Endothelial cell of umbilical vein (primary cell): ENCODE measurements at regions not wholly inside any gene's neighbourhood (a gene's known extent, or its start where the extent isn't known, plus 50 kb on each side); places are given as distances from the start of the nearest gene placed in this dataset.

Experiments
- BruUV-seq: library from RNA; stranded (reverse); fragments of 400-500 nt; replicated peaks from 2 replicates; lab custom pipeline; 2021; lab: Mats Ljungman, UMichigan
- CTCF ChIA-PET: fragments of 300-600, 350-600 bp; sonication (Branson Sonifier 250); formaldehyde crosslinking; loops from one replicate; lab custom pipeline; 2021; ENCODE audit warnings: antibody characterized with exemption, inconsistent platforms; lab: Charles Lee
- POLR2A ChIA-PET: fragments of 300-600, 350-600 bp; sonication (Branson Sonifier 250); formaldehyde crosslinking; loops from one replicate; lab custom pipeline; 2021; ENCODE audit warnings: antibody characterized with exemption, inconsistent platforms; lab: Charles Lee
- DNase-seq: peaks from one replicate; pipeline ENCODE4 v3.0.0-alpha.2; 2011; ENCODE audit warnings: low read depth, low spot score
- FAIRE-seq: peaks from 2 replicates; lab custom pipeline; 2011; peaks lifted over from hg19 to GRCh38; lab: Jason Lieb, UNC
- H2AFZ ChIP-seq: 2 replicates; pipeline ENCODE4 v1.6.0; 2012; ENCODE audit warnings: low read depth, low read length, control low read depth, inconsistent platforms
- H3K27ac ChIP-seq: 2 replicates; pipeline ENCODE4 v1.5.1; 2011; ENCODE audit warnings: low read depth, mild to moderate bottlenecking, control low read depth, low read length, moderate library complexity; ENCODE audit not compliant: insufficient read depth
- H3K27me3 ChIP-seq, 2 experiments: 2 replicates each; pipeline versions ENCODE4 v1.6.0 to v1.6.1; 2011; ENCODE audit warnings: low read length in 2 of 2, mixed read lengths in 1 of 2; ENCODE audit not compliant: control insufficient read depth in 2 of 2, insufficient read depth in 2 of 2
- H3K36me3 ChIP-seq, 2 experiments: 2 replicates in 1 of 2; 3 replicates in 1 of 2; pipeline ENCODE4 v1.5.1; 2011; ENCODE audit warnings: low read length in 2 of 2, mild to moderate bottlenecking in 1 of 2, moderate library complexity in 1 of 2; ENCODE audit not compliant: control insufficient read depth in 2 of 2, insufficient read depth in 2 of 2; ENCODE audit errors: extremely low read depth in 1 of 2
- H3K4me1 ChIP-seq: 3 replicates; pipeline ENCODE4 v1.5.1; 2011; ENCODE audit warnings: mild to moderate bottlenecking, low read length; ENCODE audit not compliant: control insufficient read depth, insufficient read depth; ENCODE audit errors: extremely low read depth
- H3K4me2 ChIP-seq: 2 replicates; pipeline ENCODE4 v1.6.1; 2011; ENCODE audit warnings: low read length, control low read depth, mixed read lengths; ENCODE audit not compliant: insufficient read depth
- H3K4me3 ChIP-seq, 3 experiments: fragments of 200-600 bp in 1 of 3; sonication (generic), shearing (Covaris generic) in 1 of 3; replicated peaks in 1 of 3; 2 replicates each; pipeline ENCODE4 v1.5.1; 2011 to 2016; ENCODE audit warnings: control low read depth in 3 of 3, low read length in 3 of 3, mild to moderate bottlenecking in 2 of 3, inconsistent platforms in 1 of 3, low read depth in 1 of 3, moderate library complexity in 1 of 3; ENCODE audit not compliant: insufficient read depth in 1 of 3
- H3K79me2 ChIP-seq: 2 replicates; pipeline ENCODE4 v1.6.0; 2012; ENCODE audit warnings: low read length, inconsistent platforms; ENCODE audit not compliant: control insufficient read depth, insufficient read depth
- H3K9ac ChIP-seq: replicated peaks from 2 replicates; pipeline ENCODE3; 2011; ENCODE audit warnings: low read length, control low read depth; ENCODE audit not compliant: insufficient read depth; ENCODE audit errors: extremely low read depth
- H3K9me1 ChIP-seq: replicated peaks from 3 replicates; pipeline ENCODE4 v1.6.0; 2011; ENCODE audit warnings: mild to moderate bottlenecking, low read length; ENCODE audit not compliant: control insufficient read depth, insufficient read depth; ENCODE audit errors: extremely low read depth
- H3K9me3 ChIP-seq: replicated peaks from 2 replicates; pipeline ENCODE4 v1.5.1; 2012; ENCODE audit warnings: low read length, inconsistent platforms; ENCODE audit not compliant: control insufficient read depth, insufficient read depth
- H4K20me1 ChIP-seq: replicated peaks from 2 replicates; pipeline ENCODE3; 2011; ENCODE audit warnings: mild to moderate bottlenecking, low read length; ENCODE audit not compliant: control insufficient read depth, insufficient read depth; ENCODE audit errors: extremely low read depth
- FOS ChIP-seq: IDR thresholded peaks from 2 replicates; pipeline ENCODE4 v1.6.1; 2011; ENCODE audit warnings: mild to moderate bottlenecking, low read length, moderate library complexity, borderline replicate concordance; ENCODE audit not compliant: insufficient read depth
- GATA2 ChIP-seq: IDR thresholded peaks from 2 replicates; pipeline ENCODE4 v1.7.0; 2011; ENCODE audit warnings: low read depth, mild to moderate bottlenecking, moderate library complexity, mixed read lengths, low read length; ENCODE audit not compliant: insufficient read length, insufficient read depth
- JUN ChIP-seq: IDR thresholded peaks from 2 replicates; pipeline ENCODE4 v1.6.1; 2011; ENCODE audit warnings: borderline replicate concordance, low read depth; ENCODE audit not compliant: insufficient read length, insufficient read depth
- MYC ChIP-seq: IDR thresholded peaks from one replicate; pipeline ENCODE4 v1.6.1; 2011; ENCODE audit warnings: mild to moderate bottlenecking, low read depth, low read length
- POLR2AphosphoS5 ChIP-seq: IDR thresholded peaks from 2 replicates; pipeline ENCODE4 v1.6.1; 2012; ENCODE audit warnings: low read depth, mild to moderate bottlenecking, control low read depth, low read length, moderate library complexity; ENCODE audit not compliant: insufficient read depth
- dilution Hi-C: fragments of 300-500 bp; cut with MboI; formaldehyde crosslinking; loops from one replicate; pipeline ENCODE4 v1.15.0; 2019; ENCODE audit warnings: low sequenced_read_pairs; ENCODE audit not compliant: extremely low pct_ligation_motif_present
- intact Hi-C: fragments of 100-400 bp; cut with micrococcal nuclease; formaldehyde crosslinking; loops from one replicate; pipeline ENCODE4 v1.10.0; 2022
- TF ChIP-seq, protein P1 (sequence below), 2 donors: IDR thresholded peaks; 1 replicate in 1 of 2; 2 replicates in 1 of 2; pipeline ENCODE4 v1.5.1; 2011; ENCODE audit warnings: low read length in 2 of 2, mild to moderate bottlenecking in 2 of 2, moderate library complexity in 2 of 2, control low read depth in 1 of 2, inconsistent platforms in 1 of 2, low read depth in 1 of 2; ENCODE audit not compliant: insufficient read depth in 1 of 2; ENCODE audit errors: extremely low read depth in 1 of 2
- TF ChIP-seq, protein P2 (sequence below): IDR thresholded peaks from 2 replicates; pipeline ENCODE4 v1.6.1; 2011; ENCODE audit not compliant: insufficient read depth, insufficient read length

DNA sequence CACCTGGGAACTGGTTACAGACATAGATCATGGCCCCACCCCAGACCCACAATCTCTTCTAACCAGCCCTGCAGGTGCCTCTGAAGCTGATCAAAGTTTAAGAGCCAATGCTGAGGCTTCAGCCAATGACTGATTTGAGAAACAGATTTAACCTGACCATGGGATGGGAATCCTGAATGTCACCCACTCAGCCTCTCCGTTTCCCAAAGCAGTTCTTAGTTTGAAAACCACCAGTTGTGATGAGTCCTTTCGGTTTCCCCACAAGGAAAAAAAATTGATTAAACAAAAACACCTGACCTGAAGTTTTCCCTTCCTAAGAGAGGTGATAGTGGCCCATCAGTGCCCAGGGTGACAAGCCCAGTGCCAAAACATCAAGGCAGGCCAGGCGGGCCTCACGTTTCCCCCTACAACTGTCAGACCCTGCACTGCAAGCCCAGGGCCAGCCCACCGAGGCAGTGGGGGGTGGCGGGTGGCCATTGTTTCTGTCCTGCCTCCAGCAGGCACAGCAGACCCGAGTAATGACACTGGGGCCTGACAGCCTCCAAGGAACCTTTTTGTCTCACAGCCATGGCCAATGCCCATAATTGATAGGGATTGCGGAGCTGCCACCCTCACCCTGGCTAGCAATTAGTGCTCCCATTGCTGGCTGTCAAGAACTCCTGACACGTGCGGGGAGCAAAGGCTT, 75.4 kb upstream of the ZMIZ1 start:
- no peak overlapping the region for H3K4me3 ChIP-seq
- H3K36me3 ChIP-seq: no peaks in the 10 kb centered on the region
- no peaks in the 10 kb centered on the region for H3K4me1 ChIP-seq
- H3K27ac ChIP-seq: no peak overlapping the region
- H3K9ac ChIP-seq: no peak overlapping the region
- intact Hi-C loops: no loop called here
- H3K9me3 ChIP-seq: no peaks in the 10 kb centered on the region
- H2AFZ ChIP-seq: no peak overlapping the region
- no peaks in the 10 kb centered on the region for H3K9me1 ChIP-seq
- no peaks in the 10 kb centered on the region for H3K27me3 ChIP-seq
- ChIA-PET POLR2A (no interaction called here), CTCF (no interaction called here)
- H4K20me1 ChIP-seq: no peaks in the 10 kb centered on the region
- TF ChIP-seq, protein P1, sequence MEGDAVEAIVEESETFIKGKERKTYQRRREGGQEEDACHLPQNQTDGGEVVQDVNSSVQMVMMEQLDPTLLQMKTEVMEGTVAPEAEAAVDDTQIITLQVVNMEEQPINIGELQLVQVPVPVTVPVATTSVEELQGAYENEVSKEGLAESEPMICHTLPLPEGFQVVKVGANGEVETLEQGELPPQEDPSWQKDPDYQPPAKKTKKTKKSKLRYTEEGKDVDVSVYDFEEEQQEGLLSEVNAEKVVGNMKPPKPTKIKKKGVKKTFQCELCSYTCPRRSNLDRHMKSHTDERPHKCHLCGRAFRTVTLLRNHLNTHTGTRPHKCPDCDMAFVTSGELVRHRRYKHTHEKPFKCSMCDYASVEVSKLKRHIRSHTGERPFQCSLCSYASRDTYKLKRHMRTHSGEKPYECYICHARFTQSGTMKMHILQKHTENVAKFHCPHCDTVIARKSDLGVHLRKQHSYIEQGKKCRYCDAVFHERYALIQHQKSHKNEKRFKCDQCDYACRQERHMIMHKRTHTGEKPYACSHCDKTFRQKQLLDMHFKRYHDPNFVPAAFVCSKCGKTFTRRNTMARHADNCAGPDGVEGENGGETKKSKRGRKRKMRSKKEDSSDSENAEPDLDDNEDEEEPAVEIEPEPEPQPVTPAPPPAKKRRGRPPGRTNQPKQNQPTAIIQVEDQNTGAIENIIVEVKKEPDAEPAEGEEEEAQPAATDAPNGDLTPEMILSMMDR (IDR thresholded peaks at IDR 0.05; ENCODE audit: extremely low read depth in 1 of 2, insufficient read depth in 1 of 2, low read depth in 1 of 2, low read length in 2 of 2): no peak
- TF ChIP-seq GATA2: no peak
- no peak for TF ChIP-seq POLR2AphosphoS5
- TF ChIP-seq JUN: no peak
- TF ChIP-seq MYC: no peak
- TF ChIP-seq FOS: no peak
- TF ChIP-seq, protein P2, sequence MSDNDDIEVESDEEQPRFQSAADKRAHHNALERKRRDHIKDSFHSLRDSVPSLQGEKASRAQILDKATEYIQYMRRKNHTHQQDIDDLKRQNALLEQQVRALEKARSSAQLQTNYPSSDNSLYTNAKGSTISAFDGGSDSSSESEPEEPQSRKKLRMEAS: no peak
- H3K4me2 ChIP-seq: no peak overlapping the region
- BruUV-seq: no TSS peak
- no peak for FAIRE-seq
- no peaks in the 10 kb centered on the region for H3K79me2 ChIP-seq
- DNase-seq: no peak
- dilution Hi-C loops: no loop called here
